ENCODE measurements at regions not wholly inside any gene's neighbourhood (a gene's known extent, or its start where the extent isn't known, plus 50 kb on each side); places are given as distances from the start of the nearest gene placed in this dataset. TPM values are rescaled to one million over a fixed set of nuclear protein-coding genes. Genes with fewer than 3 reads are reported as not detected.

- no peak for FAIRE-seq
- DNase-seq (ENCODE audit: low spot score in 2 of 2): no peak
These were observed 61.5 kb upstream of the FAM98A start for GRCh38 chr2:33660416-33661123.

- no peak for FAIRE-seq
These were observed 56.7 kb upstream of the FAM98A start for GRCh38 chr2:33655626-33656320.

GRCh38 chr2:33652830-33653229 lies 53.7 kb upstream of the FAM98A start:
- no peak for FAIRE-seq

More at GRCh38 chr2:33655626-33656320, 56.7 kb upstream of the FAM98A start:
- no peak for DNase-seq (ENCODE audit: low spot score in 2 of 2)

GRCh38 chr2:33650171-33650570 lies 51.1 kb upstream of the FAM98A start:
- DNase-seq (ENCODE audit: low spot score in 2 of 2) (no peak), FAIRE-seq (no peak)

More at GRCh38 chr2:33652830-33653229, 53.7 kb upstream of the FAM98A start:
- DNase-seq (ENCODE audit: low spot score in 2 of 2): no peak

Small RNAs in the stretch of these regions (small RNA-seq; reads per million reads assigned to genes)
- gene AC013442.1: not detected
- not detected for gene AC083939.1
- gene MIR548AD: not detected
- not detected for gene RNU6-1117P

Measured in frontal cortex (tissue), 4 donors.